A549 (cell line): ENCODE measurements at regions not wholly inside any gene's neighbourhood (a gene's known extent, or its start where the extent isn't known, plus 50 kb on each side); places are given as distances from the start of the nearest gene placed in this dataset.
A peak's percentile ranks its signal among the peaks of the same experiment; 100 is the strongest.

Source experiments
- BHLHE40 ChIP-seq: IDR thresholded peaks from 2 replicates; pipeline ENCODE4 v1.6.1; 2012; ENCODE audit warnings: low read depth, low read length, inconsistent platforms
- CTCF ChIP-seq: fragments of >200 bp; sonication (Bioruptor Twin); formaldehyde crosslinking; IDR thresholded peaks from 3 replicates; pipeline ENCODE4 v1.5.1; 2016
- EP300 ChIP-seq, 2 experiments: fragments of >200 bp; sonication (Bioruptor Twin); formaldehyde crosslinking; IDR thresholded peaks; 2 replicates in 1 of 2; 3 replicates in 1 of 2; pipeline ENCODE4 v1.6.1; 2016 to 2017
- GATA3 ChIP-seq: IDR thresholded peaks from 2 replicates; pipeline ENCODE4 v1.6.1; 2012; ENCODE audit warnings: borderline replicate concordance
- MAFK ChIP-seq: fragments of 450-650 bp; IDR thresholded peaks from 2 replicates; pipeline ENCODE4 v1.6.1; 2014; ENCODE audit not compliant: partially characterized antibody
- NFE2L2 ChIP-seq: fragments of 150-350 bp; conservative IDR thresholded peaks from 2 replicates; pipeline ENCODE4 v1.6.1; 2014; ENCODE audit warnings: low read length
- PHF8 ChIP-seq: fragments of 200-600 bp; sonication (generic); IDR thresholded peaks from 2 replicates; pipeline ENCODE4 v1.6.1; 2016; ENCODE audit warnings: low read depth, mild to moderate bottlenecking, antibody characterized with exemption, moderate library complexity, borderline replicate concordance
- REST ChIP-seq: fragments of 200-600 bp; sonication (generic); IDR thresholded peaks from 2 replicates; pipeline ENCODE4 v1.6.1; 2016; ENCODE audit warnings: antibody characterized with exemption, mild to moderate bottlenecking, moderate library complexity
- RFX5 ChIP-seq: fragments of 450-650 bp; IDR thresholded peaks from 2 replicates; pipeline ENCODE4 v1.7.1; 2014; ENCODE audit warnings: antibody characterized with exemption, mild to moderate bottlenecking, moderate library complexity
- TFCP2L1 ChIP-seq: fragments of 250-450 bp; sonication (Bioruptor Pico); IDR thresholded peaks from 2 replicates; pipeline ENCODE4 v1.5.0; 2021; ENCODE audit warnings: mild to moderate bottlenecking
- TP53 ChIP-seq: fragments of 250-450 bp; sonication (Bioruptor Pico); IDR thresholded peaks from 2 replicates; pipeline ENCODE4 v1.5.0; 2021; ENCODE audit warnings: mild to moderate bottlenecking, moderate library complexity
- TF ChIP-seq, protein P1 (sequence below): IDR thresholded peaks from 2 replicates; pipeline ENCODE4 v1.6.1; 2012
- TF ChIP-seq, protein P2 (sequence below): IDR thresholded peaks from 2 replicates; pipeline ENCODE4 v1.6.1; 2012; ENCODE audit warnings: low read depth, borderline replicate concordance

GRCh38 chr2:224268441-224268840 is 133.5 kb downstream of the FAM124B start:
- TF ChIP-seq TP53, result no peak
- TF ChIP-seq, protein P1, sequence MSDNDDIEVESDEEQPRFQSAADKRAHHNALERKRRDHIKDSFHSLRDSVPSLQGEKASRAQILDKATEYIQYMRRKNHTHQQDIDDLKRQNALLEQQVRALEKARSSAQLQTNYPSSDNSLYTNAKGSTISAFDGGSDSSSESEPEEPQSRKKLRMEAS, result no peak
- no peak for TF ChIP-seq CTCF
- no peak for TF ChIP-seq GATA3
- no peak for TF ChIP-seq EP300 (IDR thresholded peaks at IDR 0.05)
- TF ChIP-seq NFE2L2, result peak; percentile 89
- no peak for TF ChIP-seq TFCP2L1
- TF ChIP-seq PHF8, result no peak
- TF ChIP-seq REST, result no peak
- TF ChIP-seq RFX5, result no peak
- TF ChIP-seq, protein P2, sequence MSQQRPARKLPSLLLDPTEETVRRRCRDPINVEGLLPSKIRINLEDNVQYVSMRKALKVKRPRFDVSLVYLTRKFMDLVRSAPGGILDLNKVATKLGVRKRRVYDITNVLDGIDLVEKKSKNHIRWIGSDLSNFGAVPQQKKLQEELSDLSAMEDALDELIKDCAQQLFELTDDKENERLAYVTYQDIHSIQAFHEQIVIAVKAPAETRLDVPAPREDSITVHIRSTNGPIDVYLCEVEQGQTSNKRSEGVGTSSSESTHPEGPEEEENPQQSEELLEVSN, result no peak
- TF ChIP-seq BHLHE40, result no peak
- peak; percentile 99 for TF ChIP-seq MAFK
